RPMI7951 (cell line): ENCODE measurements at regions not wholly inside any gene's neighbourhood (a gene's known extent, or its start where the extent isn't known, plus 50 kb on each side); places are given as distances from the start of the nearest gene placed in this dataset.
A peak's percentile ranks its signal among the peaks of the same experiment; 100 is the strongest.
"Not testable (repeated sequence)": the region's sequence is repeated elsewhere in the genome, so short reads cannot be mapped to it uniquely, and the experiment has no call there.

Source experiments
- DNase-seq: peaks from one replicate; pipeline ENCODE4 v3.0.0-alpha.2; 2012; ENCODE audit warnings: low read depth

- no peak for DNase-seq
These were observed 613.1 kb downstream of the PKHD1 start for GRCh38 chr6:51474022-51474975.

- no peak for DNase-seq
These were observed 609.6 kb downstream of the PKHD1 start for GRCh38 chr6:51477711-51478311.

- DNase-seq: no peak
These were observed 608.1 kb downstream of the PKHD1 start for GRCh38 chr6:51479296-51479695.

- no peak for DNase-seq
These were observed 607.4 kb downstream of the PKHD1 start for GRCh38 chr6:51480040-51480439.

- DNase-seq: not testable (repeated sequence)
These were observed 601.5 kb downstream of the PKHD1 start for GRCh38 chr6:51485869-51486268.

- no peak for DNase-seq
These were observed 599.5 kb downstream of the PKHD1 start for GRCh38 chr6:51487937-51488336.

GRCh38 chr6:51489133-51489532, 598.3 kb downstream of the PKHD1 start:
- DNase-seq: no peak

GRCh38 chr6:51490101-51490500, 597.3 kb downstream of the PKHD1 start:
- DNase-seq: no peak

GRCh38 chr6:51494342-51494741, 593.1 kb downstream of the PKHD1 start:
- no peak for DNase-seq

GRCh38 chr6:51495096-51495495, 592.3 kb downstream of the PKHD1 start:
- peak; percentile 10 for DNase-seq

- peak; percentile 29 for DNase-seq
These were observed 591.6 kb downstream of the PKHD1 start for GRCh38 chr6:51495610-51496396.

GRCh38 chr6:51502996-51503395, 584.4 kb downstream of the PKHD1 start:
- no peak for DNase-seq

- no peak for DNase-seq
These were observed 582.0 kb downstream of the PKHD1 start for GRCh38 chr6:51505434-51505833.

- DNase-seq: no peak
These were observed 577.8 kb downstream of the PKHD1 start for GRCh38 chr6:51509597-51509996.

GRCh38 chr6:51511081-51511480, 576.3 kb downstream of the PKHD1 start:
- no peak for DNase-seq

- DNase-seq: no peak
These were observed 573.3 kb downstream of the PKHD1 start for GRCh38 chr6:51513891-51514747.

GRCh38 chr6:51514748-51515402, 572.5 kb downstream of the PKHD1 start:
- DNase-seq: peak; percentile 8

- DNase-seq: no peak
These were observed 561.4 kb downstream of the PKHD1 start for GRCh38 chr6:51526049-51526448.

GRCh38 chr6:51526922-51527321, 560.5 kb downstream of the PKHD1 start:
- DNase-seq: no peak

GRCh38 chr6:51528556-51528955, 558.9 kb downstream of the PKHD1 start:
- peak; percentile 0 for DNase-seq

GRCh38 chr6:51529240-51529639, 558.2 kb downstream of the PKHD1 start:
- no peak for DNase-seq
